ENCODE measurements at regions not wholly inside any gene's neighbourhood (a gene's known extent, or its start where the extent isn't known, plus 50 kb on each side); places are given as distances from the start of the nearest gene placed in this dataset.

DNA sequence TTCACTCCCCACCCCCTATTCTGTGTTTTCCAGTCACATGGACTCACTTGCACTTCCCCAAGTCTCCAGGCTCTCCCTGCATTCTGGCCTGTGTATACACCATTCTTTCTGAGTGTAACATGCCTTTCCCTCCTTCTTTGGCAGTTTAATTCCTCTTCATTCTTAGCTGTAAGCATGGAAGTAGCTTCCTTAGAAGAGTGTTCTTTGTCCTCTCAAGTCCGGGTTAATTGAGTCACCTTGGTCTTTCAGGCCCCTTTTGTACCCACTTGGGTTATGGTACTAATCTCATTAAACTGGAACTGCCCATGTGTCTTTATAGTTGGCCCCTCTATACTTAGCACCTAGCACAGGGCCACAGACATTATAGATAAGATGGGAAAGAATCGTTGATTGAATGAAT lies 525.3 kb upstream of the ADGRL4 start:
- no peaks in the 10 kb centered on the region for H3K27me3 ChIP-seq
- TF ChIP-seq POLR2AphosphoS5 (IDR thresholded peaks at IDR 0.05) (no peak), CTCF (IDR thresholded peaks at IDR 0.05) (no peak), EP300 (IDR thresholded peaks at IDR 0.05) (no peak), POLR2A (IDR thresholded peaks at IDR 0.05) (no peak)
- H3K9me3 ChIP-seq: no peaks in the 10 kb centered on the region
- H3K4me1 ChIP-seq: no peaks in the 10 kb centered on the region
- DNase-seq: no peak
- H3K4me3 ChIP-seq: no peak overlapping the region
- WGBS, 2 donors: 87 to 88% methylated on average over 2 of the region's 2 CpGs
- no peaks in the 10 kb centered on the region for H3K36me3 ChIP-seq
- intact Hi-C loops (cut with DNase I): no loop called here
- no peak overlapping the region for H3K27ac ChIP-seq

GRCh38 chr1:79530476-79530875 lies 523.9 kb upstream of the ADGRL4 start:
- DNase-seq: no peak
- Histone ChIP-seq H3K27me3 (no peaks in the 10 kb centered on the region), H3K27ac (no peak overlapping the region), H3K9me3 (no peaks in the 10 kb centered on the region), H3K4me3 (no peak overlapping the region), H3K36me3 (no peaks in the 10 kb centered on the region), H3K4me1 (no peaks in the 10 kb centered on the region)
- 88 to 94% methylated on average over 2 of the region's 2 CpGs for WGBS, 2 donors
- intact Hi-C loops (cut with DNase I): no loop called here
- no peak for TF ChIP-seq POLR2A (IDR thresholded peaks at IDR 0.05)
- TF ChIP-seq EP300 (IDR thresholded peaks at IDR 0.05): no peak
- no peak for TF ChIP-seq CTCF (IDR thresholded peaks at IDR 0.05)
- TF ChIP-seq POLR2AphosphoS5 (IDR thresholded peaks at IDR 0.05): no peak

DNA sequence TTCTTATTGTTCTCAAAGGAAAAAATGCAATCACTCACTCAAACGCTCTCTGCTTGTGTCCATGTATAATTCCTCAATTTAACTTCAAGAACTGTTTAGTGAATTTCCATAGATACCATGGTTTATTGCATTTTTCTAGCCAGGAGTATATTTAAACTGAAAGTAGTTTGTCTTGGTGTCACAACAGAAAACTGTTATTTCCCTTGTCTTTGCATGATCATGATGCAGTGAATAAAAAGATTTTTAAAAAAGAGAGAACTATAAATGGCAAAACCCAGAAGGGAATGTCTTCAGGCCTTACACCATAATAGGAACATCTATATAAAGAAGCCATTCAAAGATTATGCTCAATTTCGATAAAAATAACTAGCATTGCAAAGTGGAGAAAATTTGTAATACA lies 523.5 kb upstream of the ADGRL4 start:
- Histone ChIP-seq H3K4me1 (no peaks in the 10 kb centered on the region), H3K27ac (no peak overlapping the region), H3K27me3 (no peaks in the 10 kb centered on the region), H3K4me3 (no peak overlapping the region), H3K36me3 (no peaks in the 10 kb centered on the region), H3K9me3 (no peaks in the 10 kb centered on the region)
- WGBS, 2 donors: 77 to 83% methylated on average over 2 of the region's 2 CpGs
- intact Hi-C loops (cut with DNase I): no loop called here
- TF ChIP-seq CTCF (IDR thresholded peaks at IDR 0.05) (no peak), EP300 (IDR thresholded peaks at IDR 0.05) (no peak)
- no peak for DNase-seq

GRCh38 chr1:79524126-79524525 lies 517.6 kb upstream of the ADGRL4 start:
- DNase-seq: no peak
- Histone ChIP-seq H3K27me3 (no peaks in the 10 kb centered on the region), H3K27ac (no peak overlapping the region), H3K4me1 (no peaks in the 10 kb centered on the region), H3K36me3 (no peaks in the 10 kb centered on the region), H3K9me3 (peaks cover 0 to 2% (median 0%) of the 10 kb centered on the region in 4 donors), H3K4me3 (no peak overlapping the region)
- WGBS, 2 donors: 79 to 89% methylated on average over 1 of the region's 1 CpG
- no peak for TF ChIP-seq POLR2AphosphoS5 (IDR thresholded peaks at IDR 0.05)
- TF ChIP-seq EP300 (IDR thresholded peaks at IDR 0.05): no peak
- TF ChIP-seq POLR2A (IDR thresholded peaks at IDR 0.05): no peak
- no peak for TF ChIP-seq CTCF (IDR thresholded peaks at IDR 0.05)
- intact Hi-C loops (cut with DNase I): no loop called here

DNA sequence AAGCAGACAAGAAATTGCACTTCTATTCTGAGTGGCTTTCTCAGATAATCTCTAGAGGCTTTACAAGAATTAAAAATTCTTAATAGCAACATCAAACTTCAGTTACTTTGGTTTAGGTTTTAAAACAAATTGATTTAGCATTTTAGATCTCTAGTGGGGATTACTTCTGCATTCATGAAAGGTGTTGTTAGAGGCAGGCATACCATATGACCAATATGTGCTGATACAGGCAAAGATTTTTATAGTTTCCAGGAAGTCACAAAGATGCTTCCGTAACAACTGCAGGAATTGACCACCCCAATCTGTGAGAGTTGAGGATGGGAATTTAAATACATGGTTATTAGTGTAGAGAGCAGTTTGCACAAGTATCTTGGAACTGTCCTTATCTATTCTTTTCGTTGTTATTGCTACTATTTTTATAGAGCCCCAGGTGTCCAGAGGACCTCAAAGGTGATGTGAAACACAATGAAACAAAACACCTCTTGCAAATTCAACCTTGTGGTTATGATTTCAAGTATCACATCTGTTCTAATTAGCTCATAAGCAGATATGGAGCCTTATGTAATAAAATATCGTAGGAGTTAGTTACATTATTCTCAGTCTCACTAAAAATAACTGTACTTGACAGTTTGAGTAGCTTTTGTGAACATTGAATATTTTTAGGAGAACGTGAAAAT lies 512.7 kb upstream of the ADGRL4 start:
- intact Hi-C loops (cut with DNase I): no loop called here

More for the DNA sequence above, 512.7 kb upstream of the ADGRL4 start:
- H3K9me3 ChIP-seq: peaks cover 0 to 2% (median 0%) of the 10 kb centered on the region in 4 donors
- TF ChIP-seq POLR2A (IDR thresholded peaks at IDR 0.05) (no peak), EP300 (IDR thresholded peaks at IDR 0.05) (no peak), POLR2AphosphoS5 (IDR thresholded peaks at IDR 0.05) (no peak), CTCF (IDR thresholded peaks at IDR 0.05) (no peak)
- no peaks in the 10 kb centered on the region for H3K36me3 ChIP-seq
- 57 to 67% methylated on average over 4 of the region's 4 CpGs for WGBS, 2 donors
- no peaks in the 10 kb centered on the region for H3K27me3 ChIP-seq
- DNase-seq: no peak
- no peak overlapping the region for H3K4me3 ChIP-seq
- no peaks in the 10 kb centered on the region for H3K4me1 ChIP-seq
- H3K27ac ChIP-seq: no peak overlapping the region

Data from sigmoid colon (tissue), 6 donors.